CD14-positive monocyte (primary cell): ENCODE measurements at regions not wholly inside any gene's neighbourhood (a gene's known extent, or its start where the extent isn't known, plus 50 kb on each side); places are given as distances from the start of the nearest gene placed in this dataset.

Source experiments
- DNase-seq, 3 donors: peaks; one replicate each; pipeline ENCODE4 v3.0.0-alpha.2; 2011 to 2022
- H2AFZ ChIP-seq: 2 replicates; pipeline ENCODE4 v1.6.0; 2012; ENCODE audit warnings: mild to moderate bottlenecking, low read depth, low read length, inconsistent platforms; ENCODE audit not compliant: insufficient read depth, poor library complexity, severe bottlenecking
- H3K27ac ChIP-seq, 2 donors: 1 replicate in 1 of 2; 2 replicates in 1 of 2; pipeline ENCODE4 v1.5.1; 2012 to 2013; ENCODE audit warnings: low read length in 2 of 2, control low read depth in 1 of 2, inconsistent platforms in 1 of 2, low read depth in 1 of 2, mild to moderate bottlenecking in 1 of 2
- H3K27me3 ChIP-seq, 2 donors: one replicate each; pipeline versions ENCODE4 v1.6.0 to v1.6.1; 2011 to 2013; ENCODE audit warnings: low read length in 2 of 2; ENCODE audit not compliant: control insufficient read depth in 2 of 2, insufficient read depth in 2 of 2
- H3K36me3 ChIP-seq, 2 donors: replicated peaks in 1 of 2; 1 replicate in 1 of 2; 2 replicates in 1 of 2; pipeline versions ENCODE4 v1.5.1 to v1.6.1; 2012 to 2013; ENCODE audit warnings: low read length in 2 of 2, control low read depth in 1 of 2, inconsistent platforms in 1 of 2, mild to moderate bottlenecking in 1 of 2; ENCODE audit not compliant: insufficient read depth in 2 of 2, control insufficient read depth in 1 of 2
- H3K4me1 ChIP-seq, 2 donors: 1 replicate in 1 of 2; 2 replicates in 1 of 2; pipeline versions ENCODE4 v1.5.1 to v1.6.1; 2012 to 2013; ENCODE audit warnings: low read length in 2 of 2, control low read depth in 1 of 2, inconsistent platforms in 1 of 2, mild to moderate bottlenecking in 1 of 2, moderate library complexity in 1 of 2; ENCODE audit not compliant: insufficient read depth in 2 of 2, control insufficient read depth in 1 of 2
- H3K4me2 ChIP-seq: replicated peaks from 2 replicates; pipeline ENCODE3; 2012; ENCODE audit warnings: low read length, moderate library complexity, mild to moderate bottlenecking; ENCODE audit not compliant: poor library complexity, severe bottlenecking; ENCODE audit errors: extremely low read depth
- H3K4me3 ChIP-seq, 3 experiments: fragments of 200-600 bp in 1 of 3; sonication (generic) in 1 of 3; replicated peaks in 1 of 3; 1 replicate in 2 of 3; 2 replicates in 1 of 3; pipeline ENCODE4 v1.5.1; 2011 to 2013; ENCODE audit warnings: low read length in 3 of 3, mild to moderate bottlenecking in 3 of 3, control low read depth in 2 of 3, low read depth in 2 of 3, inconsistent platforms in 1 of 3, moderate library complexity in 1 of 3
- H3K79me2 ChIP-seq: 2 replicates; pipeline ENCODE4 v1.6.0; 2012; ENCODE audit warnings: mild to moderate bottlenecking, control low read depth, inconsistent platforms, low read length, moderate library complexity; ENCODE audit not compliant: insufficient read depth
- H3K9ac ChIP-seq: 2 replicates; pipeline ENCODE4 v1.6.0; 2017; ENCODE audit warnings: low read length, mild to moderate bottlenecking; ENCODE audit not compliant: insufficient read depth, poor library complexity, severe bottlenecking
- H3K9me3 ChIP-seq, 2 donors: replicated peaks in 1 of 2; 1 replicate in 1 of 2; 2 replicates in 1 of 2; pipeline versions ENCODE4 v1.5.1 to v1.6.1; 2012 to 2013; ENCODE audit warnings: low read length in 2 of 2, control low read depth in 1 of 2; ENCODE audit not compliant: control insufficient read depth in 1 of 2, insufficient read depth in 1 of 2
- H4K20me1 ChIP-seq: 2 replicates; pipeline ENCODE4 v1.6.0; 2012; ENCODE audit warnings: mild to moderate bottlenecking, low read length, control low read depth, moderate library complexity; ENCODE audit not compliant: insufficient read depth
- H3K27ac Mint-ChIP-seq, 7 donors: one replicate each; pipeline ENCODE4 v1.8.0; 2020; ENCODE audit warnings: mild to moderate bottlenecking in 7 of 7, mixed read lengths in 7 of 7, moderate library complexity in 6 of 7, inconsistent platforms in 2 of 7
- H3K27me3 Mint-ChIP-seq, 3 donors: one replicate each; pipeline ENCODE4 v1.8.0; 2021 to 2022; ENCODE audit warnings: low read depth in 3 of 3, mild to moderate bottlenecking in 3 of 3, mixed read lengths in 3 of 3, moderate library complexity in 3 of 3, inconsistent platforms in 1 of 3
- H3K36me3 Mint-ChIP-seq, 2 donors: one replicate each; pipeline ENCODE4 v1.8.0; 2020; ENCODE audit warnings: mixed read lengths in 2 of 2, inconsistent platforms in 1 of 2, mild to moderate bottlenecking in 1 of 2
- H3K4me1 Mint-ChIP-seq: one replicate; pipeline ENCODE4 v1.8.0; 2020; ENCODE audit warnings: mild to moderate bottlenecking, mixed read lengths
- H3K4me3 Mint-ChIP-seq, 2 donors: one replicate each; pipeline ENCODE4 v1.8.0; 2020; ENCODE audit warnings: mild to moderate bottlenecking in 2 of 2, mixed read lengths in 2 of 2, moderate library complexity in 1 of 2
- H3K9me3 Mint-ChIP-seq, 7 donors: one replicate each; pipeline ENCODE4 v1.8.0; 2020 to 2022; ENCODE audit warnings: mixed read lengths in 7 of 7, mild to moderate bottlenecking in 6 of 7, moderate library complexity in 6 of 7, inconsistent platforms in 2 of 7
- WGBS: methylation state at CpG from one replicate; pipeline ENCODE4 v1.1.5; 2013; ENCODE audit warnings: missing lambda C conversion rate; ENCODE audit not compliant: insufficient coverage; 5-methylcytosine and 5-hydroxymethylcytosine counted together
- intact Hi-C, 2 donors: fragments of 100-400 bp; cut with micrococcal nuclease; formaldehyde crosslinking; loops; one replicate each; pipeline versions ENCODE4 v1.15.0 to v1.15.1; 2023
- TF ChIP-seq, protein P1 (sequence below): fragments of 200-600 bp; IDR thresholded peaks from one replicate; pipeline ENCODE4 v1.8.0; 2022; ENCODE audit warnings: antibody characterized with exemption, mild to moderate bottlenecking

DNA sequence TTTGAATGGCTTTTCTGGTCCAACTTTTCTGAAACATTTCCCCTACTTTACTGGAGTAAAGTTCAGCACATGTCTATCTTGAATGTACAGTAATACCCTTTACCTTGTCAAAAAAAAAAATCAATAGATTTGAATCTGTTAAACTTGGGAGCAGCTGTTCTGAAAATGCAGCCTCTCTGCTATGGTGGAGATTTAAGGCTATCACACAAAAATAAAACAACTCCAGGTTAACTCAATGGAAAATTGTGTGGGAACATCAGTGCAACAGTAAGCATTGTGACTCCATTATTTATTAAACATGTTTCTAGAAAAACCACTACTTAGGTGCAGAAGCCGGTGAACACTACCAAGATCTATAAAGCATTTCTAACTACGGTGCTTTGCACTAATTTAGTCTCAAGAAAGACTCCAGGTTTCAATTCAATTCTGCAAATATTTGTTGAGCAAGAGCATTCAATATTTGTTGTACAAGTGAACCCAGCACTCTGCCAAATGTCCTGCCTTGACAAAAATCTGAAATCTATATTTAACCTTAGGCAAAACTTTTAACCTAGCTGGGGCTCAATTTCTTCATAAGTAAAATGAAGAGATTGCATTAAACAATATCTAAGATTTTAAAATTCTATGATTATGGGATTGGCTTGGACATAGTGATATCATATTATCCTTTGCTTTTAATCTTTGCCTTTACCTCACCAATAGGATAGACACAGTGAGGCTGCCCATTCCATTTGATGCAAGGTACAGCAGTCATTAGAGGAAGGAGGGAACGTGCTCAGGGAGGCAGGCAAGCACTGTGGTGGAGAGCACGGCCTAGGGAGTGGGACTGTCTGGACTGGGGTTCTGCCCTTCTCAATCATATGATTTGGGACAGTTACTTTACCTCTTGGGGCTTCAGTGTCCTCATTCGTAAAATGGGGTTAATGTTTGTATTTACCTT is 155.2 kb downstream of the KITLG start:
- WGBS = 94% methylated on average over 3 of the region's 5 CpGs
- Mint-ChIP-seq H3K36me3 (peaks cover 0 to 3% of the 10 kb centered on the region in 2 donors), H3K4me1 (no peaks in the 10 kb centered on the region), H3K27me3 (peaks cover 0 to 2% (median 0%) of the 10 kb centered on the region in 3 donors), H3K4me3 (no peak overlapping the region), H3K9me3 (peaks cover 0 to 15% (median 8%) of the 10 kb centered on the region in 7 donors), H3K27ac (peak overlapping the region in 1 of 7 donors; percentile 30)
- H4K20me1 ChIP-seq = no peaks in the 10 kb centered on the region
- H3K9me3 ChIP-seq = peaks cover 0 to 7% of the 10 kb centered on the region in 2 donors
- no peaks in the 10 kb centered on the region for H3K4me1 ChIP-seq
- no peaks in the 10 kb centered on the region for H3K27me3 ChIP-seq
- H3K79me2 ChIP-seq = no peaks in the 10 kb centered on the region
- H3K36me3 ChIP-seq = no peaks in the 10 kb centered on the region
- H3K4me2 ChIP-seq = no peak overlapping the region
- H3K9ac ChIP-seq = no peak overlapping the region
- intact Hi-C loops = no loop called here
- H3K4me3 ChIP-seq = no peak overlapping the region
- no peak overlapping the region for H2AFZ ChIP-seq
- no peak for DNase-seq
- TF ChIP-seq, protein P1, sequence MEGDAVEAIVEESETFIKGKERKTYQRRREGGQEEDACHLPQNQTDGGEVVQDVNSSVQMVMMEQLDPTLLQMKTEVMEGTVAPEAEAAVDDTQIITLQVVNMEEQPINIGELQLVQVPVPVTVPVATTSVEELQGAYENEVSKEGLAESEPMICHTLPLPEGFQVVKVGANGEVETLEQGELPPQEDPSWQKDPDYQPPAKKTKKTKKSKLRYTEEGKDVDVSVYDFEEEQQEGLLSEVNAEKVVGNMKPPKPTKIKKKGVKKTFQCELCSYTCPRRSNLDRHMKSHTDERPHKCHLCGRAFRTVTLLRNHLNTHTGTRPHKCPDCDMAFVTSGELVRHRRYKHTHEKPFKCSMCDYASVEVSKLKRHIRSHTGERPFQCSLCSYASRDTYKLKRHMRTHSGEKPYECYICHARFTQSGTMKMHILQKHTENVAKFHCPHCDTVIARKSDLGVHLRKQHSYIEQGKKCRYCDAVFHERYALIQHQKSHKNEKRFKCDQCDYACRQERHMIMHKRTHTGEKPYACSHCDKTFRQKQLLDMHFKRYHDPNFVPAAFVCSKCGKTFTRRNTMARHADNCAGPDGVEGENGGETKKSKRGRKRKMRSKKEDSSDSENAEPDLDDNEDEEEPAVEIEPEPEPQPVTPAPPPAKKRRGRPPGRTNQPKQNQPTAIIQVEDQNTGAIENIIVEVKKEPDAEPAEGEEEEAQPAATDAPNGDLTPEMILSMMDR = no peak
- no peak overlapping the region for H3K27ac ChIP-seq

DNA sequence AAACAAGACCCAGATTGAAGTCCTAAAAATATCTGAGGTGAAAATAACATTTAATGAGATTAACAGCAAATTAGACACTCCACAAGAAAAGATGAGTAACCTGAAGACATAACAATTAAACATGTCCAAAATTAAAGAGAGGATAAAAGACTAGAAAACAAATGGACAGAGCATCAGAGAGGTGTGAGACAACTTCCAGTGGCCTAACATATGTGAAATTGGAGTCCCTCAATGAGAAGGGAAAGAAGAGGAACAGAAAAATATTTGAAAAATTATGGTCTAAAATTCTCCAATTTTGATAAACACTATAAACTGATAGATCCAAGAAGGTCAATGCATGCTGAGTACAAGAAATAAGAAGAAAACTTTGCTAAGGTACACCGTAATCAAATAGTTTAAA is 151.9 kb downstream of the KITLG start:
- H3K36me3 ChIP-seq = no peaks in the 10 kb centered on the region
- no peak for DNase-seq
- Mint-ChIP-seq H3K4me3 (no peak overlapping the region), H3K27me3 (peaks cover 0 to 2% (median 0%) of the 10 kb centered on the region in 3 donors), H3K4me1 (peaks cover 13% of the 10 kb centered on the region), H3K36me3 (peaks cover 0 to 3% of the 10 kb centered on the region in 2 donors), H3K9me3 (peaks cover 0 to 13% (median 8%) of the 10 kb centered on the region in 7 donors), H3K27ac (no peak overlapping the region)
- TF ChIP-seq, protein P1 = no peak
- intact Hi-C loops = no loop called here
- no peaks in the 10 kb centered on the region for H4K20me1 ChIP-seq
- no peaks in the 10 kb centered on the region for H3K27me3 ChIP-seq
- no peaks in the 10 kb centered on the region for H3K79me2 ChIP-seq
- no peak overlapping the region for H3K4me3 ChIP-seq
- H3K27ac ChIP-seq = no peak overlapping the region
- WGBS = no CpG with 5 or more reads among the region's 1 CpG
- H3K9me3 ChIP-seq = peaks cover 0 to 7% of the 10 kb centered on the region in 2 donors
- H2AFZ ChIP-seq = no peak overlapping the region
- no peak overlapping the region for H3K4me2 ChIP-seq
- peaks cover 10 to 12% of the 10 kb centered on the region in 2 donors for H3K4me1 ChIP-seq
- H3K9ac ChIP-seq = no peak overlapping the region
